ENCODE measurements at regions not wholly inside any gene's neighbourhood (a gene's known extent, or its start where the extent isn't known, plus 50 kb on each side); places are given as distances from the start of the nearest gene placed in this dataset.
A peak's percentile ranks its signal among the peaks of the same experiment; 100 is the strongest.

DNA sequence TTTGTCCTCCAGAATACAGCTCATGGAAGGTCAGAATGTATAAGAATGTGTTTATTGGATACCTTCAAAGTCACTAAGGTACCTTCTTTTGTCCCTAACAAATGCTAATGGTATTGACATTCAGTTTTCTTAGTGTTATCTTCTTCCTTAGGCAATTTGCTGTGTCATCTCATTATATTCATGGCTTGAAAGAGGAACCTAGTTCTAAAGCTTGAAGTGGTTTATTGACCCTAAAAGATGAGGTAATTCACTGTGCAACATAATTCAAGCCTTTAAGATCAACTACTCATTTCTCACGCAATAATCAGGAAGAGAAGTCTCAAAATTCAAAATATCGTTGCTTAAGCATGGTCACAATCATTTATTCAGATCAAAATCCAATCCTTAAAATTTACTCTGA, 342.7 kb upstream of the RIOK2 start:
- TF ChIP-seq, protein P1, sequence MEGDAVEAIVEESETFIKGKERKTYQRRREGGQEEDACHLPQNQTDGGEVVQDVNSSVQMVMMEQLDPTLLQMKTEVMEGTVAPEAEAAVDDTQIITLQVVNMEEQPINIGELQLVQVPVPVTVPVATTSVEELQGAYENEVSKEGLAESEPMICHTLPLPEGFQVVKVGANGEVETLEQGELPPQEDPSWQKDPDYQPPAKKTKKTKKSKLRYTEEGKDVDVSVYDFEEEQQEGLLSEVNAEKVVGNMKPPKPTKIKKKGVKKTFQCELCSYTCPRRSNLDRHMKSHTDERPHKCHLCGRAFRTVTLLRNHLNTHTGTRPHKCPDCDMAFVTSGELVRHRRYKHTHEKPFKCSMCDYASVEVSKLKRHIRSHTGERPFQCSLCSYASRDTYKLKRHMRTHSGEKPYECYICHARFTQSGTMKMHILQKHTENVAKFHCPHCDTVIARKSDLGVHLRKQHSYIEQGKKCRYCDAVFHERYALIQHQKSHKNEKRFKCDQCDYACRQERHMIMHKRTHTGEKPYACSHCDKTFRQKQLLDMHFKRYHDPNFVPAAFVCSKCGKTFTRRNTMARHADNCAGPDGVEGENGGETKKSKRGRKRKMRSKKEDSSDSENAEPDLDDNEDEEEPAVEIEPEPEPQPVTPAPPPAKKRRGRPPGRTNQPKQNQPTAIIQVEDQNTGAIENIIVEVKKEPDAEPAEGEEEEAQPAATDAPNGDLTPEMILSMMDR (IDR thresholded peaks at IDR 0.05; ENCODE audit: low read depth, low read length), result no peak
- no peak for DNase-seq (ENCODE audit: extremely low read depth, low read depth)

- TF ChIP-seq, protein P1 (IDR thresholded peaks at IDR 0.05; ENCODE audit: low read depth, low read length), result no peak
- DNase-seq (ENCODE audit: extremely low read depth, low read depth), result peak; percentile 43
These were observed 345.9 kb upstream of the RIOK2 start for GRCh38 chr5:97528941-97529340.

GRCh38 chr5:97529354-97529985, 346.4 kb upstream of the RIOK2 start:
- no peak for DNase-seq (ENCODE audit: extremely low read depth, low read depth)
- TF ChIP-seq, protein P1 (IDR thresholded peaks at IDR 0.05; ENCODE audit: low read depth, low read length), result no peak

GRCh38 chr5:97531549-97531948, 348.5 kb upstream of the RIOK2 start:
- no peak for DNase-seq (ENCODE audit: extremely low read depth, low read depth)

GRCh38 chr5:97534166-97534565, 351.1 kb upstream of the RIOK2 start:
- peak; percentile 86 for DNase-seq (ENCODE audit: extremely low read depth, low read depth)
- TF ChIP-seq, protein P1 (IDR thresholded peaks at IDR 0.05; ENCODE audit: low read depth, low read length), result peak; percentile 67

More at GRCh38 chr5:97531549-97531948, 348.5 kb upstream of the RIOK2 start:
- TF ChIP-seq, protein P1 (IDR thresholded peaks at IDR 0.05; ENCODE audit: low read depth, low read length), result no peak

- DNase-seq (ENCODE audit: extremely low read depth, low read depth), result no peak
- TF ChIP-seq, protein P1 (IDR thresholded peaks at IDR 0.05; ENCODE audit: low read depth, low read length), result no peak
These were observed 353.6 kb upstream of the RIOK2 start for GRCh38 chr5:97536683-97537082.

GRCh38 chr5:97538912-97539311, 355.9 kb upstream of the RIOK2 start:
- TF ChIP-seq, protein P1 (IDR thresholded peaks at IDR 0.05; ENCODE audit: low read depth, low read length), result no peak
- DNase-seq (ENCODE audit: extremely low read depth, low read depth), result no peak

Data from AG09319 (cell line).